AG08396 (cell line): ENCODE measurements at regions not wholly inside any gene's neighbourhood (a gene's known extent, or its start where the extent isn't known, plus 50 kb on each side); places are given as distances from the start of the nearest gene placed in this dataset.
A peak's percentile ranks its signal among the peaks of the same experiment; 100 is the strongest.
"Not testable (repeated sequence)": the region's sequence is repeated elsewhere in the genome, so short reads cannot be mapped to it uniquely, and the experiment has no call there.

ENCODE experiments used
- DNase-seq: peaks from one replicate; pipeline ENCODE4 v3.0.0; 2012; ENCODE audit warnings: low spot score, mixed read lengths

DNA sequence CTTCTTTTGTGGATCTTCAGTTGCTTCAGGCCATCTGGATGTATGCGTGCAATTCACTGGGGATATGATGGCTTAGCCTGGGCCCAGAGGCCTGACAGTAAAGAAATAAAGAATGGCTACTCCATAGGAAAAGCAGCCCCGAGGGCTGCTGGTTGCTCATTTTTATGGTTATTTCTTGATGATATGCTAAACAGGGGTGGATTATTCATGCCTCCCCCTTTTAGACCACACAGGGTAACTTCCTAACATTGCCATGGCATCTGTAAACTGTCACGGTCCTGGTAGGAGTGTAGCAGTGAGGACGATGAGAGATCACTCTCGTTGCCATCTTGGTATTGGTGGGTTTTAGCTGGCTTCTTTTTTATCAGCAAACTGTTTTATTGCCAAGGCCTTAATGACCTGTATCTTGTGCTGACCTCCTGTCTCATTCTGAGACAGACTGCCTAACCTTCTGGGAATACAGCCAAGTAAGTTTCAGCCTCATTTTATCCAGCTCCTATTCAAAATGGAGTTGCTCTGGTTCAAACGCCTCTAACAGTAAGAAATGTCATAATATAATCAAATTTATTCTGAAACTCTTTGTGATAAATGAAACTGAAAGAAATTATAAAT, 60.5 kb downstream of the DSEL start:
- DNase-seq = no peak

DNA sequence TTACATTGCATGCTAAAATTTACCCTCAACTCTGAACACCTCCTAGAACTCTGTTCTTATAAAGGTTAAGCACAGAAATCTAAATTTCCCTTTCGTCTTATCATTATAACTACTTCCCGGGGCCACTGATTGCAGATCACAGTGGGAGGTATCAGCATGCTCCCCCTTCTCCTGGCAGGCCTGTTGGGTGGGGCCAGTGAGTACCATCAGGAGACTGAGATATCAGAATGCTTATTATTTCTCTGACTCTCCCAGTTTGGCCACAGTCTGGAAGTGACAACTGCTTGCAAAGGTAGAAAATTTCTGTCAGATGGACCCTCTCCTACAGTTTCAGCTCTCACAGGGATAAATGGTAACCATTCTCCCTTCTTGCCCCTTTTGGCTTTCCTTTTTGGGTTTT, 62.6 kb downstream of the DSEL start:
- no peak for DNase-seq

DNA sequence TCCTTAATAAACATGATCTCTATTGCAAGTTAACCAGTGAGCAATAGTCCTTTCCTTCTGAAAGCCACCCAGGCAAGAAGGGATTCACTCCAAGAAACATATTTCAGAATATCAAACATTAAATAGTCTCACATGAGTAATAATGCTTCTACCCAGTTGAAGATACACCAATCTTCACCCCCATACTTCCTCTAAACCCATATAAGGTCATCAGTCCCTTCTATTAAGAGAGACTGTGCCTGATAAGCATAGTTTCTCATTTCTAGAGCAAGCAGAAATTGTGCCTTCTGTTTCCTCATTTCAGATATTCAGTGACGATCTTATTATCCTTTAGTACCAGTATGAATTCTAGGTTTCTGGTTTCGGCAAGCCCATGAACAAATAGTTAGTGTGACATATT, 64.6 kb downstream of the DSEL start:
- no peak for DNase-seq

DNA sequence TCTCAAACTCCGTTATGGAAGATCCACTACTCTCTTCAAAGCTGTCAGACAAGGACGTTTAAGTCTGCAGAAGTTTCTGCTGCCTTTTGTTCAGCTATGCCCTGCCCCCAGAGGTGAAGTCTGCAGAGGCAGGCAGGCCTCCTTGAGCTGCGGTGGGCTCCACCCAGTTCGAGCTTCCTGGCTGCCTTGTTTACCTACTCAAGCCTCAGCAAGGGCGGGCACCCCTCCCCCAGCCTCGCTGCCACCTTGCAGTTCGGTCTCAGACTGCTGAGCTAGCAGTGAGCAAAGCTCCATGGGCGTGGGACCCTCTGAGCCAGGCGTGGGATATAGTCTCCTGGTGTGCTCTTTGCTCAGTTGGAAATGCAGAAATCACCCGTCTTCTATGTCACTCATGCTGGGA, 65.4 kb downstream of the DSEL start:
- not testable (repeated sequence) for DNase-seq

DNA sequence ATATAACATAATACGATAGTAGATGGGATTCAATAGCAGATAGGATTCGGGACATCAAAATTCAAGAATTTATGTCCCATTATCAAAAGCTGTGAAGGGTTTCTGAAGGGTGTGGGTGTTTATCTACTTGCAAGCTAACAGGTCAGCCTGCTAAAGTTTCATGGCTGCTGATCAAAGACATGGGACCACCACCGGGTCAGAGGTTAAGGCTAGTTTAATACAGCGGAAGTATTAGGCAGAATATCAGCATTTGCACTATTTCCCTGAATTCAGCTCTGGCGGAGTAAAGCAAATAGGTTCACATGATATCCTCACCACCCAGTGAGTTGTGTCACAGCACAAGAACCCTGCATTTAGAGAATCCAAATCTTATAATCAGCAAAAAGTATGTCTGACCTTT, 82.5 kb downstream of the DSEL start:
- no peak for DNase-seq

DNA sequence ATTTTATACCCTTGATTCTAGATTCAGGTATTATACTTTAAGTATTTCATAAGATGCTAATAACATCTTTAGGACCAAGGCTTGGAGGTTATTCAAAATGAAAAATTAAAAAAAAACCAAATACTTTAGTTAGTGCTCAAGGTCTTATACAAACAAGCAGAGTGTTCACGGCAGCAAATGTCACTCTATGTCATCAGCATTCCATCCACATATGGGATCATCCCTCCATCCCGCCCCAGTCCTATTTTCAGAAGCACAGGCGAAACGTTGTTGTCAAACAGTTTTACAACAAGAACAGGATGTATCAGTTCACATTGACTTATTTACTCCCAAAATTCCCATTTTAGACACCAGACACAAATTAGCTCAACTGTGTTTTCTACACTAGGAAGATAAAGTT, 83.7 kb downstream of the DSEL start:
- DNase-seq = no peak

DNA sequence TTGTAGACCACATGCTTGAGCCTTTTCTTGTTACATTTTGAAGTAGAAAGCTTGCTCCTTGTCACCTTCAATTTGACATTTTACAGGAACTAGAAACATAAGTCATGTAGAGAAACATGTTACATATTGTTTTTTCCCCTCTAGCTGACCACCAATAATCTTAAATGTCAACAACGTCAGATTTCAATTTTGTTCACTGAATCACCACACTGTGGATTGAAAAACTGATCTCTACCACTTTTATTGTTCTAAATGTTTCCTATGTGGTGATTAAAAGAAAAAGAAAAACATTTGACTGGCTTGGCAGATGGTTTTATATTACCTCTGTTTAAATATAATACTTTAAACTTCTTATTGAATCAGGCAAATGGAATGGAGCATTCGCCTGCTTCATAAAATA, 87.7 kb downstream of the DSEL start:
- no peak for DNase-seq

DNA sequence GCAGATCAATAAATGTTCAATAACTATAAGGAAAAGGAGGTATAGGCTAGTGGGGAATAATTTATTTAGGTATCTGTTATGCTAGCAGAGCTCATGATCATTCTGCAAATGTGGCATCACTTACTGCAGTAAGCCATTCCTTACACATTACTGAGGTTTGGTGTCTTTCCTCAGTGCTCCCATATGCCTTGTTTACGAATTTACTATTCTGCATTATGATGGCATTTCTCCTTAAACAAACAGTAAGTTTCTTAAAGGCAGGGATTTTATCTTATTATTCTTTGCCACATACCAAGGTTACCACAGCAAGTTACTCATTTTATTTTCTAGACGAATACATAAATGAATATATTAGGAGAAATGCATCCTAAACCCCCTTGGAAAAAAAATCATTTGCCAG, 88.4 kb downstream of the DSEL start:
- no peak for DNase-seq

DNA sequence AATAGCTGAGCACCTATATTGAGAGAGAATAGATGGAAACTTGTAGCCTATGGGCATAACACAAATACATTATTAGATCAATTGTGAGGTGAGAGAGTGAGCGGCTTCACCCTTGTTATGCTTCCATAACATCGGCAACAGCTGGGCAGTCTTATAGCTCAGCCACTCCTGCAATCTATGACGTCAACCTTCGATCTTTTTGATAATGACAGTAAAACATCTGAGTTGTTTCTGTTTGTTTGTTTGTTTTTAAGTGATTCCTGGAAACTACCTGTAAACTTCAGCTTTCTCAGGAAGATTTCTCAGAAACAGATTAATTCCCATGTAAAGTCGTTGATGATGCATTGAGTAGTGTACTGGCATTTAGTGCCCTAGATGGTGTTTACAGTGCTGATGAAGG, 90.0 kb downstream of the DSEL start:
- no peak for DNase-seq

DNA sequence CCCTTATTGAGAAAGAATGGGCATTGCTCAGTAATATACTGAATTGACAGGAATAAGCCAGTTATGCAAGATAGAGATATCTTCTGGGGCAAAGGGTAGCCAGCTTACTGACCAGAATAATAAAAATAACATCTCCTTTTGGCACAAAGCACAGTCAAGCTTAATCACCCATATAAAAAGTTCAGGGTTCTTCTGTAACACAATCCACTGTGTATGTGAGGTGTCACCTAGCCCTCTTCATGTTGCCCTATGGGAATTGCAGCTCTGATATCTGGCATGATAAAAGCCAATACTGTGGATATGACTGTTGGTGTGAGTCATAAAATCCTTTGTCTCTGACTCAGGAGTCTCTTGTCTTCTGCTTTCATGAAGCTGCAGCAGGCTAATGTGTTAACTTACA, 90.8 kb downstream of the DSEL start:
- peak; percentile 69 for DNase-seq

DNA sequence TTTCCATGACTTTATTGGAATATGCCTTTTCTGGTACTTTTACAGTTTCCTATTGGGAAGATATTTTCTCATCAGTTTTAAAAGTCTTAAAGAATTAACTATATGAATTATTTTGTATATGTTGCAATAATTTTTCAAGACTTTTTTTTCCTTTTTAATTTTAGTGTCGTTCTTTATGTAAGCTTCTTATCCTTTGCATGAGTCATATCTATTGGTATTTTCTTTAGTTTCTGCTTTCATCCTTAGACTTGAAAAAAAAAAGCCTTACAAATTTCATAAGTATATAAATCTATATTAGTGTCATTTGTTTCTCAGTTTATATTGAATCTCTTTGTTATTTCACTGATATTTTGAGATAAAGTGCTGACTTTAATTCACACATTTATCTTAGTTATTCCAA, 94.9 kb downstream of the DSEL start:
- no peak for DNase-seq

DNA sequence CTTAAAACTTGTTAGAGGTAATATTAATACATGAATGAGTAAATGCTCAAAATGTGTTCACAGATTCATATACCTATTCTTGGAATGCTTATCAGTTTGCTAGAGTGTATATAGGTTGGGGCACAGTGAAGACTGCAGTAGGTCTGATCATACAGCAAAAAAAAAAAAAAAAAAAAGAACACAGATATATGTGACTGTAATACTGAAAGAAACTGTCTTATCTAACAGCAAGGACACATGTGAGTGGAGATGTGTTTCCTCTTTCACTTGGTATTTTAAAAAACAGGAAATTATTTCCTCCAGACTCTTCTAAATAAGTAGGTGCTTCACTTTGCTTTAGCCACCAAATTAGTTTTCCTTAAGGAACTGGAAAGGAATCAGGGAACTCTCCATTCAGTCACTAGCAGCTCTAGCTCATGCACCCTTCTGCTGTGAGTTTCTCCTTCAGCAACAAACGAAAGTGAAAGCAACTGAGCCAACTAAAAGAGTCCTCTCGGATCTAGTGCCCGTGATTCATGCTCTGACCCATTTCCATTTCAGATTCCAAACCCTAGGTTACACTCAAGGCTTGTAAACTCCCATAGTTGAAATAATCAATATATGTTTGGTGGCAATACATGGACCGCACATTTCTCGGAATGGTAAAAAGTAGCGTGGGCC, 98.5 kb downstream of the DSEL start:
- peak; percentile 56 for DNase-seq

DNA sequence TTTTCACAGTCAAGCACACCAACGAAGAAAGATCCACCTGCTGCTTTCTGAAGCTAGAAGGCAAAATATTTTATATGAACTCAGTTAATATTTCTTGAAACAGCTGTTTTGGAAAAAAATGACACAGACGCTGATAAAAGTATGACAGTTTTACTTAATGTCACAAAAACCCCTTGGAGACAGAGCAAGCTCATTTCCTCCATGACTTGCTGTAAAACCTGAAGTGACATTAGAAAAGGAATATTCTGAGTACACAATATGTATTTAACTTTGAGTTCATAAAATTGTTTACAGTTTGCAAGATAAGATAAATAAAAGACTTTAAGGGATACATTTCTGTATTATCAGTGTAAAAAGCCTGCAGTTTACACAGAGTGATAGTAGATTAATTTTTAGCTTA, 105.4 kb downstream of the DSEL start:
- DNase-seq = no peak

DNA sequence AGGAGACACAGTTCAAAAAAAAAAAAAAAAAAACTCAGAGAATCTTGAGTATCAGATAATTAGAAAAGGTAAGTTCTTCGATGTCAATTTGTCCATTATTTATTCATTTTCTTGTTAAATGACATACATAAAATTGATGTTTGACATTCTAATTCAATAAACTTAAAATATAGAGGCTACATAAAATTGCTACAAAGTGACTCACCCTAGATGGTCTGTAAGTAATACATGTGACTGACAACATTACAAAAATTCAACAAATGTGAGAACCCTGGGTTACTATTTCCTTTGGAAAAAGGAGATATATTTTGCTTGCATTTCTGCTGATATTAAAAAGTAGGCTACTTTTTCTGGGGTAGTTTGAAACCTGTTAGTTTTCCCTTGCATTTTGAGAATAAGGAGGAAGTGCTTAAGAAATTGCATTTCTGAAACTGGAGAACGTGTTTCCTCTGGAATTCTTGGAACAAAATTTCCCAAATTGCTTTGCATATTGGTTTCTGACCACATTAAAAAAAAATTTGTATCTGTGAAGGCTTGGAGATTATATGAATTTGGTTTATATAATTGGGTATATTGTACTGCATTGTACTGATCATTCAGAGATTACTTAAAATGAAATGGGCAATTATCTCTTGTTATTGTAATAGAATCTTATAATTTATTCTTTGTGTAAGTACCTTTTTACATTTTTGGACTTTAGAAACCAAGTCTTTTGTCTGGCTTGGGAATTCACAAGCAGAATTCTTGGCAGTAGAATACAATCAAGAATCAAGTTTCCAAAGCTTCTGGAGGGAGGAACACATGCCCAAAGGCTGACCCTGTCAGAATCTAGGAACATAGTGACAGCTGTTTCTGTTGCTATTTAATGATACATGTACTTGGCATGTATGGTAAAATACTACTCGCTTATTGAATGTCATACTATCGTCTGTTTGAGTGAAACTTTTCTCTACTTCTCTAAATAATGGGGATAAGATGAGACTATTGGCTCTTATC, 106.1 kb downstream of the DSEL start:
- no peak for DNase-seq

DNA sequence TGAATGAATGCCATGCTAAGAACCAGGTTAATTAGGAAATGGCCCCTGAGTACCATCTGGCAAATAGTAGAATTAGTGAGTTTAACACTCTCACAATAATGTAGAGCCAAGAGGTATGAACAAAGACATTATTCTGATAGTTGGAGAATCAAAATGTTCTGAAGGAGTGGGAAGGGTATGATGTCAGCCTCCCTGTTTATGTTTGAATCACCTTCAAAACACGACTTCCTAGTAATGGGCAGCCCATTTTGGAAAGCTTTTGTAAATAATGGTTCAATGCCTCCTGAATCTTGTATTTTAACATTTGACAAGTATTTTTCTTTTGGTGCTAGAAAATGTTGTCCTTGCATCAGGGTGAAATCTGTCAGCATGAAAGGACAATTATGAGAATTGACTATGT, 108.3 kb downstream of the DSEL start:
- no peak for DNase-seq

DNA sequence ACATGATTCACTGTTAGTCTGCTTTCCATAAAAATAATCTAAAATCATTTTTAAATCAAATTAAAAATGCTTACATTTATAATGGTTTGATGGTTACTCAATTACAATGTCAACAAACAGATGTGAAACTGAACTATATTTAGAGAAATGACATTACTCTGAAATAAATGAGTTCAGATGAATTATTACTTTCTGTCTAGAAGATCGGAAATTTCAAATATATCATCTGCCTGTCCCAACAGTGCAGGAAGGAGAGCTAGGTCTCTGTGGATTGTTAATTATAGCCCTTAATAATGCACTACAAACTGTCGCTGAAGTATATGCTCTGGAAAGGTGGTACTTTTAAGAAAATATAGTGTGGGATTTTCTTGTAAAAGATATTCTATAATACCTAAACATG, 109.8 kb downstream of the DSEL start:
- DNase-seq = no peak

DNA sequence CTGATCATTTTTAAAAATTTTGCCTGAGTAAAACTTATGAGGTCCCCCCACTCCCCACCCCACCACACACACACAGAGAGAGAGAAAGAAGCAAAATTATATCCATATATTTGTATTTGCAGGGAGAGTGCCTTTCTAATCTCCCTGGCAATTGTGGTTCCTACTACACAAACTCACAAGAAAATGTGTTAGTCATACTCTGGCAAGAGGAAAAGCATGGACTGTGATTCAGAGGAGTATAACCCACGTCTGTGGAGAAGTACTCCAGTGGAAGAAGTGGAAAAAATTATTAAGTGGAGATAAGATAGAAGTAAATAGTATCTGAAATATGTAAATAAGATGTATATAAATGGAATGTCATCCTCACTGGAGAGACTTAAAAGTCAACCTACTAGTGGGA, 114.0 kb downstream of the DSEL start:
- DNase-seq = peak; percentile 30

DNA sequence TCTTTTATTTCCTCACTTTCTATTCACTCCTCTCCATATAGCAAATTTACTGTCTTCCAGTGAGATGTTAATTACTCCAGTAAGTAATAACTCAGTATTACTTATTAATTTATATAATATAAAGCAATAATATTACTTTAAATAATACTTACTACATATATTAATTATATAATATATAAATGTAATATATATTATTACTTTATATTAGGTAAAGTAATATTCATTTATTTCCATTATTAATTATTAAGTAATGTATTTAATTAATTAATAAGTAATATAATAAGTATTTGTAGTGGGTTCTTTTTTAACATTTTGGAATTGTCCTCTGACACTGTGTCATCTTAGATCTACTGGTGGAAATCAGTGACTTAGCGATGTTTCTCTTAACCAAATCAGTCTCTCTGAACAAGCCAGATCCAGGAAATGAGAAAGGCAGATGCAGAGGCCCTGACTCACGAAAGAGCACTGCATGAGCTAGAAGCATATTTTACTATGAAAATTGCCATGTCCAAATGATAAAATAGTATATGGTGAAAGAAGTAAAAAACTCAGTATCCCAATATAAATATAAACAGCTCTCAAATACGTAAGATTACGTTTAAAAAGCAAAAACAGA, 115.9 kb downstream of the DSEL start:
- DNase-seq = no peak

DNA sequence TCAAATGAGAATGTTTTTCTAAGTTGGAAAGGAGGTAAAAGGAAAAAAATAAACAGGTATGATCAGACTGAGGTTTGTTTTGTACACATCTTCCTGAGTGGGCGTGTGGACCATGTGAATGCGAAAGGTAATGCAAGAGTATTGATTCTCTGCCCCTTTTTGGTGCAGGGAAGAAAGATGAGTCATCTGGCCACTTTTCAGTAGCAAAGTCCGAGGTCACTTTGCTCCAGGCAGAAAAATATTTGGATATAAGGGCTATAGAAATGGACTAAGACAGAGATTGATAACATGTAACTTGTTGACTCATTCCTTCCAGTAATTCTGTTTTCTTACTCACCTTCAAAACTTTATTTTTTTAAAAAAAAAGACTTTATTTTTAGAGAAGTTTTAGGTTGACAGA, 130.5 kb downstream of the DSEL start:
- DNase-seq = no peak

DNA sequence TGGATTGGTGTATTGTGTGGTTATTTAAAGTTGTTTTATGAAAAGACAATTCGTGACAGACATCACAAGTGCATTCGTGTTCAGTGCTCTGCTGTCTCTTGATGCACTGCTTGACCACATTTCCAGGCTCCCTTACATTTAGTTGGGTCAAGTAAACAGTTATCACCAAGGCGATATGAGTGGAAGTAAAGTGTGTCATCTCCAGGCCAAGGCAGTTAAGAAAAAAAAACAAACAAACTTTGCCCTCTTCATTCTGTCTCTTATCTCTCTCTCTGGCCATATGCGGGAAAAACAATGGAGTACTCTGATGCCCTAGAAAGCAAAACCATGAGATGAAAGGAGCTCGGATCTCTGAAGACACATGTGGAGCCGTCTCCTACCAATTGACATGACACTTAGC, 131.1 kb downstream of the DSEL start:
- DNase-seq = no peak

DNA sequence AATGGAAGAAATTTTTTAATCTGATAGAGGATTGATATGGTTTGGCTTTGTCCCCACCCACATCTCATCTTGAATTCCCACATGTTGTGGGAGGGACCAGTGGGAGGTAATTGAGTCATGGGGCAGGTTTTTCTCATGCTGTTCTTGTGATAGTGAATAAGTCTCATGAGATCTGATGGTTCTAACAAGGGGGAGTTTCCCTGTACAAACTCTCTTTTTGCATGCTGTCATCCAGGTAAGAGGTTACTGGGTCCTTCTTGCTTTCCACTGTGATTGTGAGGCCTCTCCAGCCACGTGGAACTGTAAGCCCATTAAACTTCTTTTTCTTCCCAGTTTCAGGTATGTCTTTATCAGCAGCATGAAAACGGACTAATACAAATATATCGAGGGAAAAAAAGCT, 132.5 kb downstream of the DSEL start:
- DNase-seq = not testable (repeated sequence)

DNA sequence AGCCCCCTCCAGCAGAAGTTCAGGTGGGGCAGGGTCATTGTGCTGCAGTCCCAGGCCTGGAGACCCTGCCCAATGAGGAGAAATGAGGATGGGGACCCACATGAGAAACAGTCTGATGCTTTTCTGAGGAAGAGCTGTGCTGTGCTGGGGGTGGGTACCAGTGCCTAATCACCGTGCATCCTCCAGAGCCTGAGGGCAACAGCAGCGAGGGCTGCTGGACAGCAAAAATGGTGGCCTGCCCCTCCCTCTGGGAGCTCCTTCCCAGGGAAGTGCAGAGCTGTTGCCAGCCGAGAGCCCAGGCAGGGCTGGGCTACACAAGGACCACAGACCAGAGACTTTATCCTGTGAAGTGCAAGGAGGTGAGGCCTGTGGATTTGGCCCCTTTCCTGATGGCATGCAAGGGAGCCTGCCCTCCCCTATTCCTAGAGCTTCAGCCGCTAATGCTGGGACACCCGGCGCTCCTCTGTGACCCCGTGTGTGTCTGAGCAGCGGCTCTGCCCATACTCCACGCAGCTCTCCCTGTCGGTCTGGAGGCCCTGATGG, 134.8 kb downstream of the DSEL start:
- DNase-seq = no peak
